ENCODE measurements at regions not wholly inside any gene's neighbourhood (a gene's known extent, or its start where the extent isn't known, plus 50 kb on each side); places are given as distances from the start of the nearest gene placed in this dataset.
"Not testable (repeated sequence)": the region's sequence is repeated elsewhere in the genome, so short reads cannot be mapped to it uniquely, and the experiment has no call there.

- no peak for DNase-seq
Measured at GRCh38 chr6:43932259-43933147, 162.5 kb downstream of the VEGFA start.

GRCh38 chr6:43931201-43931600 lies 161.2 kb downstream of the VEGFA start:
- DNase-seq = no peak

GRCh38 chr6:43930440-43931154 lies 160.6 kb downstream of the VEGFA start:
- no peak for DNase-seq

GRCh38 chr6:43929511-43929910 lies 159.5 kb downstream of the VEGFA start:
- DNase-seq = no peak

- DNase-seq = peak; percentile 58
Measured at GRCh38 chr6:43927532-43928210, 157.7 kb downstream of the VEGFA start.

GRCh38 chr6:43926634-43927531 lies 156.9 kb downstream of the VEGFA start:
- DNase-seq = peak; percentile 96

GRCh38 chr6:43925636-43926139 lies 155.7 kb downstream of the VEGFA start:
- DNase-seq = not testable (repeated sequence)

- DNase-seq = peak; percentile 88
Measured at GRCh38 chr6:43924222-43924702, 154.3 kb downstream of the VEGFA start.

- DNase-seq = no peak
Measured at GRCh38 chr6:43923376-43924221, 153.6 kb downstream of the VEGFA start.

- DNase-seq = no peak
Measured at GRCh38 chr6:43922426-43923375, 152.7 kb downstream of the VEGFA start.

- DNase-seq = no peak
Measured at GRCh38 chr6:43921548-43922425, 151.8 kb downstream of the VEGFA start.

GRCh38 chr6:43921039-43921438 lies 151.0 kb downstream of the VEGFA start:
- DNase-seq = no peak

GRCh38 chr6:43919774-43920173 lies 149.8 kb downstream of the VEGFA start:
- no peak for DNase-seq

GRCh38 chr6:43917878-43918382 lies 147.9 kb downstream of the VEGFA start:
- DNase-seq = no peak

- DNase-seq = peak; percentile 78
Measured at GRCh38 chr6:43916924-43917877, 147.2 kb downstream of the VEGFA start.

GRCh38 chr6:43915986-43916923 lies 146.2 kb downstream of the VEGFA start:
- no peak for DNase-seq

Data from MV-4-11 (cell line).